ENCODE measurements at regions not wholly inside any gene's neighbourhood (a gene's known extent, or its start where the extent isn't known, plus 50 kb on each side); places are given as distances from the start of the nearest gene placed in this dataset.

DNA sequence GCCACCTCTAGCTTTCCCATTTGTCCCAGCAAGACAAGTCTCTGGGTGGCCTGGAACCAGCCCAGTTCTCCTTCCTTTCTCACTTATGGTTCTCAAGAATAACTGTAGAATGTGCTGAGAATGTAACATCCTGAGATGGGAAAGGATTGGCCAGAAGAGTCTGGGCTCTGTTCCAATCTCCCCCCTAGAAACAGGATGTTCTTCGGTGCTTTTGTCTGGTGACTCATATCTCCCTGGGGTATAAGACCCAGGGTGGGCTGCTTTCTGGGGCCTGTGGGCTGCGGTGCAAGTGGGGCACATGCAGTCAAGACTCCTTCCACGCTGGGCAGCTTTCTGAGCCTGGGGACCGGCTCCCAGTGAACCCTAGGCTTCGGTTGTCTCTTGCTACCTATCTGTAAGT lies 251.2 kb upstream of the POU3F1 start:
- TF ChIP-seq, protein P1, sequence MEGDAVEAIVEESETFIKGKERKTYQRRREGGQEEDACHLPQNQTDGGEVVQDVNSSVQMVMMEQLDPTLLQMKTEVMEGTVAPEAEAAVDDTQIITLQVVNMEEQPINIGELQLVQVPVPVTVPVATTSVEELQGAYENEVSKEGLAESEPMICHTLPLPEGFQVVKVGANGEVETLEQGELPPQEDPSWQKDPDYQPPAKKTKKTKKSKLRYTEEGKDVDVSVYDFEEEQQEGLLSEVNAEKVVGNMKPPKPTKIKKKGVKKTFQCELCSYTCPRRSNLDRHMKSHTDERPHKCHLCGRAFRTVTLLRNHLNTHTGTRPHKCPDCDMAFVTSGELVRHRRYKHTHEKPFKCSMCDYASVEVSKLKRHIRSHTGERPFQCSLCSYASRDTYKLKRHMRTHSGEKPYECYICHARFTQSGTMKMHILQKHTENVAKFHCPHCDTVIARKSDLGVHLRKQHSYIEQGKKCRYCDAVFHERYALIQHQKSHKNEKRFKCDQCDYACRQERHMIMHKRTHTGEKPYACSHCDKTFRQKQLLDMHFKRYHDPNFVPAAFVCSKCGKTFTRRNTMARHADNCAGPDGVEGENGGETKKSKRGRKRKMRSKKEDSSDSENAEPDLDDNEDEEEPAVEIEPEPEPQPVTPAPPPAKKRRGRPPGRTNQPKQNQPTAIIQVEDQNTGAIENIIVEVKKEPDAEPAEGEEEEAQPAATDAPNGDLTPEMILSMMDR (conservative IDR thresholded peaks at IDR 0.05), result no peak
- no peak for TF ChIP-seq ZFX (IDR thresholded peaks at IDR 0.05)
- no peak overlapping the region for H3K27ac ChIP-seq

DNA sequence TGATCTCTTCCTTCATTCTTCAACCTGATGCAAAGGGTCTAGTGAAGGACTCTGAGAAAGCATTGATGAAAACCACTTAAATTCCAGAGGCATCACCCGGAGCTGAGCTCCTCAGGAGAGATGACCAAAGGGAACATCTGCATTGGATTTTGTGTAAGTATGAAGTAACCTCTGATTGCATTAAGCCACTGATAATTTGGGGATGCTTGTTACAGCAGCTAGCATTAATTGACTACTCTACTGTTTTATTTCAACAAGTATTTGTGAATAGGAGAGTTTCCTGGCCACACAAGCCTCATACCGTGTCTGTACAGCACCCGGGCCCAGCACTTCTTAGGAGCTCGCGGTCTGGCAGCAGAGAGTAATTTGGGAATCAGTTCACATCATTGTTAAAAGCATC lies 250.7 kb upstream of the POU3F1 start:
- no peak overlapping the region for H3K27ac ChIP-seq
- TF ChIP-seq, protein P1 (conservative IDR thresholded peaks at IDR 0.05), result no peak
- TF ChIP-seq ZFX (IDR thresholded peaks at IDR 0.05), result no peak

DNA sequence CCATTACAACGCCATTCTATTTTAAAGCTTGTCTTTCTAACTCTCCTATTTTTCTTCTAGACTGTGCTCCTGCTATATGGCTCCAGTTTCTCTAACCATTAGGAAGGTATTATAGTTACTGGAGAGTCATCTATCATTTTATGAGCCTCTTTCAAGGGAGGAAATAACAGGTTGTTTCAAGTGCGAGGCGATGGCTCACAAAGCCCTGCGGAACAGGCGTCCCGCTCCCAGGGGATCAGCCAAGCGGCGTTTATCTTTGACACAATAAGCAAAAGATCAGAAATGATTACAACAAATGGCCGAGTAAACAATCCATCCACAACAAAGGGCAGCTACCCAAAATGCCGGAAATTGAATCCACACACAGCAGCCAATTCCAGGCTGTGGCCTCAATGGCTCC lies 249.5 kb upstream of the POU3F1 start:
- H3K27ac ChIP-seq, result no peak overlapping the region
- TF ChIP-seq ZFX (IDR thresholded peaks at IDR 0.05), result no peak
- TF ChIP-seq, protein P1 (conservative IDR thresholded peaks at IDR 0.05), result no peak

GRCh38 chr1:38293567-38293966 lies 247.0 kb upstream of the POU3F1 start:
- no peak overlapping the region for H3K27ac ChIP-seq
- TF ChIP-seq ZFX (IDR thresholded peaks at IDR 0.05), result no peak

- TF ChIP-seq, protein P1 (conservative IDR thresholded peaks at IDR 0.05), result no peak
- TF ChIP-seq ZFX (IDR thresholded peaks at IDR 0.05), result no peak
- no peak overlapping the region for H3K27ac ChIP-seq
Measured at GRCh38 chr1:38292969-38293368, 246.4 kb upstream of the POU3F1 start.

DNA sequence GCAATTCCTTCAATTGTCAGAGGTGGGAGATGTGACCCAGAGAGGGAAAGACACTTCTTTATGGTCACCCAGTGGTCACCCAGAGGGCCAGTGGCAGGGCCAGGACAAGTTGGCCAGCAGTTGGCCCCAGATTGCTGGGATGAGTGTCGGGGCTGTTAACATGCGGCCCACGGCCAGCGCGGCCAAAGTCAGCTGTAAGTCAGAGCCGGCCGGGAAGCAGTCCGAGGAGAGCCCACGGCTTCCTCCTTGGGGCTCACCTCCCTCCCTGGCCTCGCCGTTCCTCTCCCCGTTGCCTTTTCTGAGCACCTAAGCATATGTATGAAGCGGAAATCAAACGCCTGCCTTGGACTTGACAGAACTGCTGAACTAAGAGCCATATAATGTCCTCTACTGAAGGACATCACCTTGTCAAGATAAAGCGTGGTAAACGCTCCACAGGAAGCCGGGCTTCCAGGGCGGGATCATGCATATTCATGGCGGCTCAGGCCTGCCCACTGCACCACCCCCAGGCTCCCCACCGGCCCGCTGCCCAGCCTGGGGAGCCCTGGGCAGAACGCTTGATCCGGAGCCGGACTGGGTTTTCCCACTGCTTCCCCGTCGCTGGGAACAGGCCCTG lies 245.4 kb upstream of the POU3F1 start:
- TF ChIP-seq ZFX (IDR thresholded peaks at IDR 0.05), result no peak
- TF ChIP-seq, protein P1 (conservative IDR thresholded peaks at IDR 0.05), result no peak
- no peak overlapping the region for H3K27ac ChIP-seq

GRCh38 chr1:38291336-38291735 lies 244.7 kb upstream of the POU3F1 start:
- TF ChIP-seq, protein P1 (conservative IDR thresholded peaks at IDR 0.05), result no peak
- no peak for TF ChIP-seq ZFX (IDR thresholded peaks at IDR 0.05)

DNA sequence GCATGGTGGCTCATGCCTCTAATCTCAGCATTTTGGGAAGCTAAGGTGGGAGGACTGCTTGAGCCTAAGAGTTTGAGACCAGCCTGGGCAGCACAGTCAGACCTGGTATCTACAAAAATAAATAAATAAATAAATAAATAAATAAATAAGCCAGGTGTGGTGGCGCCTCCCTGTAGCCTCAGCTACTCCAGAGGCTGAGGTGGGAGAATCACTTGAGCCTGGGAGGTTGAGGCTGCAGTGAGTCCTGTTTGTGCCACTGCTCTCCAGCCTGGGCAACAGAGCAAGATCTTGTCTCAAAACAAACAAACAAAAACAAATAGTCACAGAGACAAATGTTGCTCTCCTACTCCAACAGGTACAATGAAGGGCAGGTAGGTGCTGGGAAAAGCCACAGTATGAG lies 242.4 kb upstream of the POU3F1 start:
- no peak overlapping the region for H3K27ac ChIP-seq
- TF ChIP-seq ZFX (IDR thresholded peaks at IDR 0.05), result no peak
- TF ChIP-seq, protein P1 (conservative IDR thresholded peaks at IDR 0.05), result no peak

More at GRCh38 chr1:38291336-38291735, 244.7 kb upstream of the POU3F1 start:
- H3K27ac ChIP-seq, result no peak overlapping the region
